Left lobe of liver (tissue), 2 donors: ENCODE measurements at regions not wholly inside any gene's neighbourhood (a gene's known extent, or its start where the extent isn't known, plus 50 kb on each side); places are given as distances from the start of the nearest gene placed in this dataset.
"Not testable (repeated sequence)": the region's sequence is repeated elsewhere in the genome, so short reads cannot be mapped to it uniquely, and the experiment has no call there.

Experiments
- ATAC-seq: fragments of 200-7000 bp; cut with Tn5 transposase; one replicate; pipeline ENCODE4 v1.9.1; 2020; ENCODE audit warnings: mild to moderate bottlenecking, moderate library complexity
- DNase-seq: peaks from one replicate; pipeline ENCODE4 v3.0.0-alpha.2; 2020; ENCODE audit warnings: low spot score
- donor health status: DM: no; HTN: no; CAD: no; lungs with moderate emphysema.
- donor health status: DM: no; HTN: yes; CAD: no.

- ATAC-seq (no peak), DNase-seq (no peak)
Observed at GRCh38 chr4:129971419-129971818, 875.5 kb downstream of the C4orf33 start.

- DNase-seq (no peak), ATAC-seq (peak; percentile 68)
Observed at GRCh38 chr4:129972257-129972656, 876.3 kb downstream of the C4orf33 start.

- no peak for DNase-seq
- no peak for ATAC-seq
Observed at GRCh38 chr4:129974730-129975129, 878.8 kb downstream of the C4orf33 start.

- DNase-seq (no peak), ATAC-seq (no peak)
Observed at GRCh38 chr4:129978315-129978714, 882.4 kb downstream of the C4orf33 start.

- peak; percentile 44 for ATAC-seq
- no peak for DNase-seq
Observed at GRCh38 chr4:129988957-129989356, 893.0 kb downstream of the C4orf33 start.

GRCh38 chr4:129994715-129995114 lies 898.8 kb downstream of the C4orf33 start:
- DNase-seq (no peak), ATAC-seq (no peak)

- ATAC-seq (no peak), DNase-seq (no peak)
Observed at GRCh38 chr4:129998436-129999150, 902.6 kb downstream of the C4orf33 start.

- DNase-seq (no peak), ATAC-seq (no peak)
Observed at GRCh38 chr4:129999156-129999555, 903.2 kb downstream of the C4orf33 start.

GRCh38 chr4:130008461-130008860 lies 912.5 kb downstream of the C4orf33 start:
- no peak for ATAC-seq
- no peak for DNase-seq

- DNase-seq = not testable (repeated sequence)
Observed at GRCh38 chr4:130012806-130013205, 916.9 kb downstream of the C4orf33 start.

GRCh38 chr4:130021706-130022105 lies 925.8 kb downstream of the C4orf33 start:
- DNase-seq = no peak
- ATAC-seq = no peak

More at GRCh38 chr4:130012806-130013205, 916.9 kb downstream of the C4orf33 start:
- ATAC-seq = not testable (repeated sequence)

- ATAC-seq = no peak
- DNase-seq = no peak
Observed at GRCh38 chr4:130023088-130023487, 927.1 kb downstream of the C4orf33 start.

- DNase-seq (no peak), ATAC-seq (no peak)
Observed at GRCh38 chr4:130025701-130026100, 929.7 kb downstream of the C4orf33 start.

- no peak for DNase-seq
- ATAC-seq = no peak
Observed at GRCh38 chr4:130026185-130026584, 930.2 kb downstream of the C4orf33 start.

GRCh38 chr4:130027973-130028372 lies 932.0 kb downstream of the C4orf33 start:
- ATAC-seq (no peak), DNase-seq (no peak)

- ATAC-seq (peak; percentile 34), DNase-seq (no peak)
Observed at GRCh38 chr4:130028552-130028951, 932.6 kb downstream of the C4orf33 start.

- DNase-seq = no peak
- ATAC-seq = no peak
Observed at GRCh38 chr4:130029442-130029841, 933.5 kb downstream of the C4orf33 start.

- ATAC-seq = no peak
- no peak for DNase-seq
Observed at GRCh38 chr4:130031858-130032257, 935.9 kb downstream of the C4orf33 start.

- ATAC-seq, DNase-seq: not testable (repeated sequence)
Observed at GRCh38 chr4:130033657-130034056, 937.7 kb downstream of the C4orf33 start.

GRCh38 chr4:130034876-130035275 lies 938.9 kb downstream of the C4orf33 start:
- no peak for DNase-seq
- ATAC-seq = no peak

- DNase-seq = no peak
- no peak for ATAC-seq
Observed at GRCh38 chr4:130035391-130035790, 939.4 kb downstream of the C4orf33 start.

GRCh38 chr4:130037866-130038265 lies 941.9 kb downstream of the C4orf33 start:
- ATAC-seq, DNase-seq: not testable (repeated sequence)

- not testable (repeated sequence) for DNase-seq, ATAC-seq
Observed at GRCh38 chr4:130038540-130038939, 942.6 kb downstream of the C4orf33 start.
